GM18519 (cell line): ENCODE measurements at regions not wholly inside any gene's neighbourhood (a gene's known extent, or its start where the extent isn't known, plus 50 kb on each side); places are given as distances from the start of the nearest gene placed in this dataset.

Experiments
- ATAC-seq: cut with Tn5 transposase; IDR thresholded peaks from one replicate; pipeline ENCODE4 v1.9.1; 2021; ENCODE audit warnings: mild to moderate bottlenecking, moderate library complexity; ENCODE audit not compliant: unreplicated experiment, low FRiP score

- ATAC-seq: no peak
Measured at GRCh38 chr5:18023986-18024385, 389.7 kb downstream of the TAF11L14 start.

GRCh38 chr5:18024542-18024941 lies 390.3 kb downstream of the TAF11L14 start:
- no peak for ATAC-seq

GRCh38 chr5:18027241-18027867 lies 393.1 kb downstream of the TAF11L14 start:
- no peak for ATAC-seq

- no peak for ATAC-seq
Measured at GRCh38 chr5:18028036-18028435, 393.8 kb downstream of the TAF11L14 start.

- ATAC-seq: no peak
Measured at GRCh38 chr5:18032744-18033143, 398.5 kb downstream of the TAF11L14 start.

- ATAC-seq: no peak
Measured at GRCh38 chr5:18036531-18036930, 402.3 kb downstream of the TAF11L14 start.

GRCh38 chr5:18037718-18038117 lies 403.5 kb downstream of the TAF11L14 start:
- ATAC-seq: no peak

- ATAC-seq: no peak
Measured at GRCh38 chr5:18043344-18043743, 409.1 kb downstream of the TAF11L14 start.

- ATAC-seq: no peak
Measured at GRCh38 chr5:18048449-18048848, 414.2 kb downstream of the TAF11L14 start.

GRCh38 chr5:18050345-18050744 lies 416.1 kb downstream of the TAF11L14 start:
- ATAC-seq: no peak

- ATAC-seq: no peak
Measured at GRCh38 chr5:18050776-18051175, 416.5 kb downstream of the TAF11L14 start.

GRCh38 chr5:18051953-18052352 lies 417.7 kb downstream of the TAF11L14 start:
- ATAC-seq: no peak

- no peak for ATAC-seq
Measured at GRCh38 chr5:18052569-18052968, 418.3 kb downstream of the TAF11L14 start.

GRCh38 chr5:18057725-18058124 lies 423.5 kb downstream of the TAF11L14 start:
- no peak for ATAC-seq

GRCh38 chr5:18067615-18068014 lies 433.4 kb downstream of the TAF11L14 start:
- no peak for ATAC-seq

GRCh38 chr5:18068826-18069225 lies 434.6 kb downstream of the TAF11L14 start:
- no peak for ATAC-seq

- ATAC-seq: no peak
Measured at GRCh38 chr5:18069790-18070189, 435.5 kb downstream of the TAF11L14 start.

- ATAC-seq: no peak
Measured at GRCh38 chr5:18072600-18072999, 438.3 kb downstream of the TAF11L14 start.

- no peak for ATAC-seq
Measured at GRCh38 chr5:18074961-18075360, 440.7 kb downstream of the TAF11L14 start.

- no peak for ATAC-seq
Measured at GRCh38 chr5:18078157-18078556, 443.9 kb downstream of the TAF11L14 start.

GRCh38 chr5:18079831-18080230 lies 445.6 kb downstream of the TAF11L14 start:
- no peak for ATAC-seq

GRCh38 chr5:18088020-18088579 lies 453.8 kb downstream of the TAF11L14 start:
- no peak for ATAC-seq

- ATAC-seq: no peak
Measured at GRCh38 chr5:18090177-18090576, 455.9 kb downstream of the TAF11L14 start.
